HFF-Myc (cell line): ENCODE measurements at regions not wholly inside any gene's neighbourhood (a gene's known extent, or its start where the extent isn't known, plus 50 kb on each side); places are given as distances from the start of the nearest gene placed in this dataset.

Experiments
- DNase-seq: peaks from one replicate; pipeline ENCODE4 v3.0.0-alpha.2; 2011; ENCODE audit warnings: low read depth; ENCODE audit errors: extremely low read depth
- H3K4me3 ChIP-seq: replicated peaks from 2 replicates; pipeline ENCODE4 v1.5.1; 2011; ENCODE audit warnings: low read depth, mild to moderate bottlenecking, control low read depth, low read length
- TF ChIP-seq, protein P1 (sequence below): IDR thresholded peaks from 2 replicates; pipeline ENCODE4 v1.5.1; 2012; ENCODE audit warnings: mild to moderate bottlenecking, low read depth, low read length, control low read depth; ENCODE audit errors: missing control alignments

DNA sequence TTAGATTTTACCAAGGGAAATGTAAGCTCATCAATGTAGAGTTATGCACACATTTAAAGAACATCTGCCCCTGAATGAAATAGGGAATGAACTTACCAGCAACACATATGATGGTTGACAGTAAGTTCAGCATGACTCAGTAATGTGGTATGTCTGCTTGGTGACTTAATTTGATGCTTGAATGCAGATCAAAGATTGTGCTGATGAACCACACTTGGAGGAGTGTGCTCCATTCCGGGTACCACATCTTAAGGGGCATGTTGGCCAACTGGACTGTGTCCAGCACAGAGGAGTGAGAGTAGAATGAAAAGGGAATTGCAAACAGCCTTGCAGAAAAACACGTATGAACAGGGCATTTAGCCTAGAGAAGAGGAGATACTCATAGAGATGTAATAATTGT is 171.0 kb upstream of the RARB start:
- DNase-seq = peak; percentile 49
- H3K4me3 ChIP-seq = no peak overlapping the region
- TF ChIP-seq, protein P1, sequence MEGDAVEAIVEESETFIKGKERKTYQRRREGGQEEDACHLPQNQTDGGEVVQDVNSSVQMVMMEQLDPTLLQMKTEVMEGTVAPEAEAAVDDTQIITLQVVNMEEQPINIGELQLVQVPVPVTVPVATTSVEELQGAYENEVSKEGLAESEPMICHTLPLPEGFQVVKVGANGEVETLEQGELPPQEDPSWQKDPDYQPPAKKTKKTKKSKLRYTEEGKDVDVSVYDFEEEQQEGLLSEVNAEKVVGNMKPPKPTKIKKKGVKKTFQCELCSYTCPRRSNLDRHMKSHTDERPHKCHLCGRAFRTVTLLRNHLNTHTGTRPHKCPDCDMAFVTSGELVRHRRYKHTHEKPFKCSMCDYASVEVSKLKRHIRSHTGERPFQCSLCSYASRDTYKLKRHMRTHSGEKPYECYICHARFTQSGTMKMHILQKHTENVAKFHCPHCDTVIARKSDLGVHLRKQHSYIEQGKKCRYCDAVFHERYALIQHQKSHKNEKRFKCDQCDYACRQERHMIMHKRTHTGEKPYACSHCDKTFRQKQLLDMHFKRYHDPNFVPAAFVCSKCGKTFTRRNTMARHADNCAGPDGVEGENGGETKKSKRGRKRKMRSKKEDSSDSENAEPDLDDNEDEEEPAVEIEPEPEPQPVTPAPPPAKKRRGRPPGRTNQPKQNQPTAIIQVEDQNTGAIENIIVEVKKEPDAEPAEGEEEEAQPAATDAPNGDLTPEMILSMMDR = no peak

- no peak for DNase-seq
- TF ChIP-seq, protein P1 = no peak
- no peak overlapping the region for H3K4me3 ChIP-seq
Measured at GRCh38 chr3:25259871-25260270, 168.2 kb upstream of the RARB start.

DNA sequence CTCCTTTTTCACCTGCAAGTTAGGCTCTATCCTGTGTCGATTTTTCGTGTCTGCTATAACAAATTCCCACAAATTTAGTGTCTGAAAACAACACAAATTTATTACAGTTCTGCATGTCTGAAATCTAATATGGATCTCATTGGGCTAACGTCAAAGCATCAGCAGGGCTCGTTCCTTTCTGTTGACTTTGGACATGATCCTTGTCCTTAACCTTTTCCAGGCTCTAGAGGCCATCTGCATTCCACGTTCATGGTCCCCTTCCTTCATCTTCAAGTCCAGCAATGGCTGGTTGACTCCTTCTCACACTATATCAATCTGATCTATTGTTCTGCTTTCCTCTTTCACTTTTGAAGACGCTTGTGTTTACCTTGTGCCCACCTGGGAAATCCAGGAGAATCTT is 165.7 kb upstream of the RARB start:
- DNase-seq = no peak
- no peak overlapping the region for H3K4me3 ChIP-seq
- TF ChIP-seq, protein P1 = no peak

DNA sequence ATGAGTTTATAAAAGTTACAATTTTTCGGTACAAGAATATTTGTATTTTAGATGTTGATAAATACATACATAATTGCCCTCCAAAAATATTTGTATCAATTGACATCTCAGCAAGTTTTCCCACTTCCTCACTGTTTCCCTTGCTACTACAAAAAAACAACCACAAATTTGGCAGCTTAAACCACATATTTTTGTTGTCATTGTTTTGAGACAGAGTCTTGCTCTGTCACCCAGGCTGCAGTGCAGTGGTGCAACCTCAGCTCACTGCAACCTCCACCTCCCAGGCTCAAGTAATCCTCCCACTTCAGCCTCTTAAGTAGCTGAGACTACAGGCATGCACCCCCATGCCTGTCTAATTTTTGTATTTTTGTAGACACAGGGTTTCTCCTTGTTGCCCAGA is 162.8 kb upstream of the RARB start:
- no peak for DNase-seq
- TF ChIP-seq, protein P1 = no peak
- no peak overlapping the region for H3K4me3 ChIP-seq

GRCh38 chr3:25266677-25267076 is 161.4 kb upstream of the RARB start:
- no peak for DNase-seq
- TF ChIP-seq, protein P1 = no peak
- H3K4me3 ChIP-seq = no peak overlapping the region

GRCh38 chr3:25272090-25272489 is 156.0 kb upstream of the RARB start:
- H3K4me3 ChIP-seq = no peak overlapping the region
- TF ChIP-seq, protein P1 = no peak

DNA sequence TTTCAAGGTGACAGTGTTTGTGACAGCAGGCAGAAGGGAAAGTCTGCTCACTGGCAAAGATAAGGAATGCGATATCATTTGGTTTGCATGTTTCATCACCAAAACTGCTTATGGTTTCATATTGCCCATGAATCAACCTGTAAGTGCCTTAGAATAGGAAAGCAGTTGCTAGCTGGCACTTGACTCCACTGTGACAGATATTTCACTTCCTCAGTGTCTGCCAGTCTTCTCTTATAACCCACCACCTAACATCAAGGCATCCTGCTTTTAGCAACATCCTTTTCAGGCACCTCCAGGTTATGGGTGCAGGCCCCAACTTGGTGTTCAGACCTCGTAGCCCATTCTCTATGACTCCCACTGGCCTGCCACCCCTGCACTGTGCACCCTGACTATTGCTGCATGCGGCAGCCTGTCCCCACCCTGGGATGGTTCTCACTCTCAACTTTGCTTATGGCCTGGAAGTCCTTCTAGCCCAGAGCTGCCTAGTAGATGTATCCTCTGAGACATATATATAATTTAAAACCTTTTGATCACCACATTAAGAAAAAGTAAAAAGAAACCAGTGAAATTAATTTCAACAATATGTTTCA is 154.4 kb upstream of the RARB start:
- DNase-seq = no peak
- no peak overlapping the region for H3K4me3 ChIP-seq
- TF ChIP-seq, protein P1 = no peak

More at GRCh38 chr3:25272090-25272489, 156.0 kb upstream of the RARB start:
- DNase-seq = no peak
